ENCODE measurements at regions not wholly inside any gene's neighbourhood (a gene's known extent, or its start where the extent isn't known, plus 50 kb on each side); places are given as distances from the start of the nearest gene placed in this dataset.

DNA sequence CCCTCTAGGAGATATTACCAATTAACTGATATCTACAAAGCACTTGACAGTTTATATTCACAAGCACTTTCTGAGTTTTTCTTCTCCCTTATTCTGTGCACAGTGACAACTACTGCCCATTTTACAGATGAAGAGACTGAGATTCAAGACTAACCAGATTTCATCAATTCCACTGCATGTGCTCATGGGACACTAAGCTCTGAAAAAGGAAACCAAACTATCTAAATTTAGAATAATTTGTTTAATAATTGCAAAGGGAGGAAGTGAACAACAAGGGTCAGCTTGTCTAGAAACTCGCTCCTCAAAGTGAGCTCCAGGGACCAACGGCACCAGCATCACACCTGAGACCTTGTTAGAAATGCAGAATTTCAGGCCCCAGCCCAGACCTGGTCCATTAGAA lies 50.8 kb upstream of the MYLIP start:
- no peak overlapping the region for H3K4me3 ChIP-seq (ENCODE audit: low read length in 2 of 2)
- no peak overlapping the region for H3K27ac ChIP-seq (ENCODE audit: low read length)
- no peak overlapping the region for H3K9ac ChIP-seq (ENCODE audit: low read length in 2 of 2)
- H3K27me3 ChIP-seq (ENCODE audit: control insufficient read depth in 1 of 2, insufficient read depth in 2 of 2, low read length in 2 of 2): no peaks in the 10 kb centered on the region
- no peaks in the 10 kb centered on the region for H3K9me3 ChIP-seq (ENCODE audit: control insufficient read depth in 2 of 2, low read length in 2 of 2)
- no peaks in the 10 kb centered on the region for H3K36me3 ChIP-seq (ENCODE audit: control insufficient read depth in 2 of 2, insufficient read depth in 2 of 2, low read length in 2 of 2)
- no peaks in the 10 kb centered on the region for H3K4me1 ChIP-seq (ENCODE audit: control insufficient read depth, insufficient read depth, low read length)

DNA sequence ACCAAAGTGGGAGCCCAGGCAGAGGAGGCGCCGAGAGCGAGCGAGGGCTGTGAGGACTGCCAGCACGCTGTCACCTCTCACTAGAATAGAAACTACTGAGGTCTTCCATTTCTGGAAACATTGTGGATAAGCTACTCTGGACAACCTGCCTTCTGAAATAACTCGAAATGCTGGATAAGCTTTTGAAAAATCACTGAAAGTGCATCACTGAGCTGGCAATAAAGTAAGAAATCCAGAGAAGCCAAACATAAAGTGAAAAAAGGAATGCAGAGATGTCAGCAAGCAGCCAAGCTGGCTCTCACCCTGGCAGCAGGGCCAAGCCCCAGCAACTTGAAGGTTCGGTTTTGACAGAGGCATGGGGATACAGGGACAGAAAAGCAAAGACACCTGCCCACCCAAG lies 59.2 kb upstream of the MYLIP start:
- H3K36me3 ChIP-seq (ENCODE audit: control insufficient read depth in 2 of 2, insufficient read depth in 2 of 2, low read length in 2 of 2): no peaks in the 10 kb centered on the region
- H3K27ac ChIP-seq (ENCODE audit: low read length): no peak overlapping the region
- no peaks in the 10 kb centered on the region for H3K4me1 ChIP-seq (ENCODE audit: control insufficient read depth, insufficient read depth, low read length)
- no peaks in the 10 kb centered on the region for H3K27me3 ChIP-seq (ENCODE audit: control insufficient read depth in 1 of 2, insufficient read depth in 2 of 2, low read length in 2 of 2)
- no peaks in the 10 kb centered on the region for H3K9me3 ChIP-seq (ENCODE audit: control insufficient read depth in 2 of 2, low read length in 2 of 2)
- no peak overlapping the region for H3K9ac ChIP-seq (ENCODE audit: low read length in 2 of 2)
- no peak overlapping the region for H3K4me3 ChIP-seq (ENCODE audit: low read length in 2 of 2)

DNA sequence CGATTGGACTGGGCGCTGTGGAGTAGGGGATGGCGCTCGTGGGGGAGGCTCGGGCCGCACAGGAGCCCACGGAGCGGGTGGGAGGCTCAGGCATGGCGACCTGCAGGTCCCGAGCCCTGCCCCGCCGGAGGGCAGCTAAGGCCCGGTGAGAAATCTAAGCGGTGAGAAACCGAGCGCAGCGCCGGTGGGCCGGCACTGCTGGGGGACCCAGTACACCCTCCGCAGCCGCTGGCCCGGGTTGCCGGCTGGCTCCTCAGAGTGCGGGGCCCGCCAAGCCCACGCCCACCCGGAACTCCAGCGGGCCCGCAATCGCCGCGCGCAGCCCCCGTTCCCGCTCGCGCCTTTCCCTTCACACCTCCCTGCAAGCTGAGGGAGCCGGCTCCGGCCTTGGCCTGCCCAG lies 59.7 kb upstream of the MYLIP start:
- Histone ChIP-seq H3K4me3 (ENCODE audit: low read length in 2 of 2) (no peak overlapping the region), H3K27me3 (ENCODE audit: control insufficient read depth in 1 of 2, insufficient read depth in 2 of 2, low read length in 2 of 2) (no peaks in the 10 kb centered on the region), H3K9me3 (ENCODE audit: control insufficient read depth in 2 of 2, low read length in 2 of 2) (no peaks in the 10 kb centered on the region), H3K36me3 (ENCODE audit: control insufficient read depth in 2 of 2, insufficient read depth in 2 of 2, low read length in 2 of 2) (no peaks in the 10 kb centered on the region), H3K4me1 (ENCODE audit: control insufficient read depth, insufficient read depth, low read length) (no peaks in the 10 kb centered on the region), H3K9ac (ENCODE audit: low read length in 2 of 2) (no peak overlapping the region), H3K27ac (ENCODE audit: low read length) (no peak overlapping the region)

DNA sequence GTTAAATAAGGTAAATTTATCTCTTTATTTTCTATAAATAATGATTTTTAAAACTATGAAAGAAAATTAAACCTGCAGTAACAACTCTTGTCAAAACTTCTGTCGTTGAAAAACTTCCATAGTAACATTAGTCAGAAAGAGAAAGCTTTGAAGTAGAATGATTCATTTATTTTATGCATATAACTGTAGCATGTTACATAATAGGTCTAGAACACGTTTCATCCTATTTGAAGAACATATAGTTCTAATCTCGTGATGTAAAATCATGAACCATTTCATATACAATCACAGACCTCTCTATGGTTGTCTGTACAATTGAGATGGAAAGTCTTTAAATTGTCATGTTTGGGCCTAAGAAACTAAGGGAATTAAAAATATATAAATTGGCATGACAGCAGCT lies 61.3 kb upstream of the MYLIP start:
- Histone ChIP-seq H3K4me1 (ENCODE audit: control insufficient read depth, insufficient read depth, low read length) (no peaks in the 10 kb centered on the region), H3K9me3 (ENCODE audit: control insufficient read depth in 2 of 2, low read length in 2 of 2) (no peaks in the 10 kb centered on the region), H3K9ac (ENCODE audit: low read length in 2 of 2) (no peak overlapping the region), H3K4me3 (ENCODE audit: low read length in 2 of 2) (no peak overlapping the region), H3K27me3 (ENCODE audit: control insufficient read depth in 1 of 2, insufficient read depth in 2 of 2, low read length in 2 of 2) (no peaks in the 10 kb centered on the region), H3K27ac (ENCODE audit: low read length) (no peak overlapping the region), H3K36me3 (ENCODE audit: control insufficient read depth in 2 of 2, insufficient read depth in 2 of 2, low read length in 2 of 2) (no peaks in the 10 kb centered on the region)

DNA sequence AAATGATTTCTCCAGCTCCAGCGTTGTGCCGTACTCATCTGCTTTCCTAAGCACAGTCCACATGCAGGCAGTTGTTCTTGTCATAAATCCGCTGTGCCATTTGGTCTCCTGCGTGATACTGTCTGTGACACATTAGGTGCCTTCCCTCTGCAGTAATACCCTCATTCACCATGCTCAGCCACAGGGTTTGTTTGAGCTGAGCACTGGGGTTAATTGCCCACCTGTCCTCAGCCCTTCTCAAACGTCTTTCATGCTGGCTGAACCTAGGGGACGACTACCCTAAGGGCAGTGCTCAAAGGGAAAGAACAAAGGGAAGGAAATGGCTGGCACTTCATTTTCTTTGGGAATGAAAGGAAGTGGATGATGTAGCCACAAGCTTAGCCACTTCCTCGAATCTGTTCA lies 64.2 kb upstream of the MYLIP start:
- H3K36me3 ChIP-seq (ENCODE audit: control insufficient read depth in 2 of 2, insufficient read depth in 2 of 2, low read length in 2 of 2): no peaks in the 10 kb centered on the region
- no peaks in the 10 kb centered on the region for H3K4me1 ChIP-seq (ENCODE audit: control insufficient read depth, insufficient read depth, low read length)
- H3K9ac ChIP-seq (ENCODE audit: low read length in 2 of 2): no peak overlapping the region
- H3K27ac ChIP-seq (ENCODE audit: low read length): no peak overlapping the region
- no peaks in the 10 kb centered on the region for H3K27me3 ChIP-seq (ENCODE audit: control insufficient read depth in 1 of 2, insufficient read depth in 2 of 2, low read length in 2 of 2)
- H3K4me3 ChIP-seq (ENCODE audit: low read length in 2 of 2): no peak overlapping the region
- no peaks in the 10 kb centered on the region for H3K9me3 ChIP-seq (ENCODE audit: control insufficient read depth in 2 of 2, low read length in 2 of 2)

DNA sequence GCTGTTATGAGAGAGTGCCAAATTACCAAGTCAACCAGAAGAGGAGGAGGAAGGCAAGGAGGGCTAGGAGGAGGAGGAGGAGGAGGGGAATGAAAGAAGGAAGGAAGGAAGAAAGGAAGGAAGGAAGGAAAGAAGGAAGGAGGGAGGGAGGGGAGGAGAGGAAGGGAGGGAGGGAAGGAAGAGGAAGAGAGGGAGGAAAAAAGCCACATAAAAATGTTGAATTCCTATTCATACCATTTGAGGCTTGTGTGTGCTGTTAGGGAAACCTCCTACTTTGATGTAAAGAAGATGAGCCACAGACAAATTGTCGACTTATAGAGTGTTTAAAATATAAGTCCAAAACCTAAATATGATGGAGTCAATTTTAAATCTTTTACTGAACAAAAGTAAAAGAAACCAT lies 65.3 kb upstream of the MYLIP start:
- Histone ChIP-seq H3K9ac (ENCODE audit: low read length in 2 of 2) (no peak overlapping the region), H3K36me3 (ENCODE audit: control insufficient read depth in 2 of 2, insufficient read depth in 2 of 2, low read length in 2 of 2) (no peaks in the 10 kb centered on the region), H3K4me1 (ENCODE audit: control insufficient read depth, insufficient read depth, low read length) (no peaks in the 10 kb centered on the region), H3K27me3 (ENCODE audit: control insufficient read depth in 1 of 2, insufficient read depth in 2 of 2, low read length in 2 of 2) (no peaks in the 10 kb centered on the region), H3K9me3 (ENCODE audit: control insufficient read depth in 2 of 2, low read length in 2 of 2) (no peaks in the 10 kb centered on the region), H3K4me3 (ENCODE audit: low read length in 2 of 2) (no peak overlapping the region), H3K27ac (ENCODE audit: low read length) (no peak overlapping the region)

DNA sequence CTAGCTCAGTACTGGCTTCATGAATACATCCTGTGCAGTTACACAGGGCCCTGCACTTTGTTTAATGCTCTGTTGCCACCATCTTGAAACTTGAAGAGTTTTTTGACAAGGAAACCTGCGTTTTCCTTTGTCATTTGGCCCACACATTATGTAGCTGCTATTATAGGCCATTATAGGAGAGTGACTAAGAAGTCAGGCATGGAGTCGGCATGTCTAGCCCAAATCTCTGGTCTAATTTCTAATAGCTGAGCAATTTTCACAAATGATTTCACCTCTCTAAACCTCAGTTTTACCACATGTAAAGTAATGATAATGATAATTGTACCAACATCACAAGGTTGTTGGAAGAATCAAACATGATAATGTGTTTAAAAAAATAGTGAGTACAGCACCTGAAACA lies 67.1 kb upstream of the MYLIP start:
- Histone ChIP-seq H3K9me3 (ENCODE audit: control insufficient read depth in 2 of 2, low read length in 2 of 2) (no peaks in the 10 kb centered on the region), H3K4me1 (ENCODE audit: control insufficient read depth, insufficient read depth, low read length) (peaks cover 2% of the 10 kb centered on the region), H3K9ac (ENCODE audit: low read length in 2 of 2) (no peak overlapping the region), H3K36me3 (ENCODE audit: control insufficient read depth in 2 of 2, insufficient read depth in 2 of 2, low read length in 2 of 2) (no peaks in the 10 kb centered on the region), H3K27ac (ENCODE audit: low read length) (no peak overlapping the region), H3K27me3 (ENCODE audit: control insufficient read depth in 1 of 2, insufficient read depth in 2 of 2, low read length in 2 of 2) (no peaks in the 10 kb centered on the region), H3K4me3 (ENCODE audit: low read length in 2 of 2) (no peak overlapping the region)

DNA sequence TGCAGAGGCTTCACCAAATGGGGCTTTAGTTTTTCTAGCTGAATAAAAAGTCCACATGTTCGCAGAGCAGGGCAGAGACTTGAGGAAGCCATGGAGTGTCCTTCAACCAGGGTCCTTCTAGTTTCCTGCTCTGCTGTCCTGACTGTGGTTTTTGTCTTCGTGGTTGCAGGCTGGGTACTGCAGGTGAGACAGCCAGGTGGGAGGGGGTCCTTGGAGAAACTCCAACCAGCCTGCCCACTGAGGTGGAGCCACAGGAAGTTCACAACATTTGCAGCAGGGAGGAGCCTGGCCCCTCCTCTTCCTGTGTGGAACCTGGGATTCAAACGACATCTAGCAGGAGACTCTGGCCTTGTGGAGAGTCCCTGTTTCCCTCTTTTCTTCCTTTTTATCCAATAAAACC lies 68.8 kb upstream of the MYLIP start:
- no peaks in the 10 kb centered on the region for H3K36me3 ChIP-seq (ENCODE audit: control insufficient read depth in 2 of 2, insufficient read depth in 2 of 2, low read length in 2 of 2)
- no peak overlapping the region for H3K4me3 ChIP-seq (ENCODE audit: low read length in 2 of 2)
- H3K27ac ChIP-seq (ENCODE audit: low read length): no peak overlapping the region

DNA sequence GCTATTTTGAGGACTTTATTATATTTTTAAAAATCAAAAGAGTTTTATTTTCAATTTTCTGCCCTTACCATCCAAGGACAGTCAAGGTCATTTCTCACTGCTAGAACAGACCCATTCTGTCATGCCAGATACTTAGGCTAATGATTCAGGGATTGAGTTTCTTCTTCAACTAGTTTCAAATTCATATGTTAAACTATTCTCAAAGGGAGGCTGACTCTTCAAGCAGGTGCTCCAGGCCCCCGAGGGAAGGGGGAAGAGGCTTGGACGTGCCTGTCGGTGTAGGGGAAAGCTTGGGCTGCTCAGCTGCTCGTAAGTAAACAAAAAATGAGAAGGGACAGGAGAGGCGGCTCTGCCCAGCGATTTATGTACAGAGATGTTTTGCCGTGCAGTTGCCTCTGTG lies 69.4 kb upstream of the MYLIP start:
- H3K4me1 ChIP-seq (ENCODE audit: control insufficient read depth, insufficient read depth, low read length): peaks cover 2% of the 10 kb centered on the region
- no peaks in the 10 kb centered on the region for H3K27me3 ChIP-seq (ENCODE audit: control insufficient read depth in 1 of 2, insufficient read depth in 2 of 2, low read length in 2 of 2)
- no peaks in the 10 kb centered on the region for H3K9me3 ChIP-seq (ENCODE audit: control insufficient read depth in 2 of 2, low read length in 2 of 2)
- no peak overlapping the region for H3K4me3 ChIP-seq (ENCODE audit: low read length in 2 of 2)
- H3K9ac ChIP-seq (ENCODE audit: low read length in 2 of 2): no peak overlapping the region
- H3K36me3 ChIP-seq (ENCODE audit: control insufficient read depth in 2 of 2, insufficient read depth in 2 of 2, low read length in 2 of 2): no peaks in the 10 kb centered on the region
- no peak overlapping the region for H3K27ac ChIP-seq (ENCODE audit: low read length)

More for the DNA sequence above, 68.8 kb upstream of the MYLIP start:
- no peaks in the 10 kb centered on the region for H3K9me3 ChIP-seq (ENCODE audit: control insufficient read depth in 2 of 2, low read length in 2 of 2)
- no peak overlapping the region for H3K9ac ChIP-seq (ENCODE audit: low read length in 2 of 2)
- no peaks in the 10 kb centered on the region for H3K27me3 ChIP-seq (ENCODE audit: control insufficient read depth in 1 of 2, insufficient read depth in 2 of 2, low read length in 2 of 2)
- peaks cover 2% of the 10 kb centered on the region for H3K4me1 ChIP-seq (ENCODE audit: control insufficient read depth, insufficient read depth, low read length)

DNA sequence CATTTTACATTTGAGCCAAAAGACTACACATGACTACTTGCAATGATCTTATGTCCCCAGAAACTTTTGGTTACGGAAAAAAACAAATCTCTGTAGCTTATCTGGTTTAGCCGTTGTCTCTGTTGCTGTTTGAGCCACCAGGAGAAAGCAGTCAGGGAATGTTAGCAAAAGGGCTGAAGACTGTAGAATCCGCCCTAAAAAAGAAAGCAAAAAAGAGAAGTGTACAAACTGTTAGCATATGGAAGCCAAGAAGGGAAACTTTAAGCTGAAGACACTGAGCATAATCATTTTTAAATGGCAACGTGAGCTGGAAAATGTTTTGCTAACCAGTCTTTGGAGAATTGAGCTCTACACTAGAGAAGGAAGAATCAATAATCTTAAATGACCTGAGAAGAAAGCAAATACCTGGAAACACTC lies 69.9 kb upstream of the MYLIP start:
- H3K9ac ChIP-seq (ENCODE audit: low read length in 2 of 2): no peak overlapping the region
- peaks cover 2% of the 10 kb centered on the region for H3K4me1 ChIP-seq (ENCODE audit: control insufficient read depth, insufficient read depth, low read length)
- no peak overlapping the region for H3K27ac ChIP-seq (ENCODE audit: low read length)
- H3K36me3 ChIP-seq (ENCODE audit: control insufficient read depth in 2 of 2, insufficient read depth in 2 of 2, low read length in 2 of 2): no peaks in the 10 kb centered on the region
- no peak overlapping the region for H3K4me3 ChIP-seq (ENCODE audit: low read length in 2 of 2)
- no peaks in the 10 kb centered on the region for H3K27me3 ChIP-seq (ENCODE audit: control insufficient read depth in 1 of 2, insufficient read depth in 2 of 2, low read length in 2 of 2)
- no peaks in the 10 kb centered on the region for H3K9me3 ChIP-seq (ENCODE audit: control insufficient read depth in 2 of 2, low read length in 2 of 2)

DNA sequence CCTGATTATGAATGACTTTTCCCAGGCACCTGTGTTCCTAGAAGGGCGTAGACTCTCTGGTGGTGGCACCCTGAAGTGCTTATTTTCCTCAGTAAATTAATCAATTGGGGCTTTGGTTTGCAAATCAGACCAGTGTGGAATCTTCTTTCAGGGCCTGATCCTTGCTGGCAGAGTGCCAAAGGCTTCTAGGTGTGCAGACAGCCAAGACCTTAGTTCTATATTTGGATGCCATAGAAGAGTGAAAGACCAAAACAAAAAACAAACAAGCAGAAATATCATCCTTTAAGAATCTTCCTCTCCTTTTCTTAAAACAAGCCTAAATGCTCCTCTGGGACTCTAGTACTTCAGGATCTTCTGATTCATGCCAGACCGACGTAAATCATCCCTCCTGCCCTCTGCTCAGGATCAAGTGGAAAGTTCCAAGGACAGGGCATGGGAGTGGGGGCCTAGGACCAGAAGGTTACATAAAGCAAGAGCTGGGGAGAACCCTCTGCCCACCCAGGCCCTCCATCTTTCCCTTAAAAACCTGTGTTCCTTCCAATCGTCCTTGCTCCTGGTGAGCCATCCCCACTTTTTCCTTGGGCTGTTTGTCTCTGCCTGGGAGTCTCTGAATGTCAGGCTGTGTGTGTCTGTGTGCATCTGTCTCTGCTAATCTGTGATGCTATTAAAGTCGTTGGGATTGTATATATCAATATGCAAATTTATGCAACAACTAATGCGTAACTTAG lies 70.5 kb upstream of the MYLIP start:
- H3K4me3 ChIP-seq (ENCODE audit: low read length in 2 of 2): no peak overlapping the region
- no peak overlapping the region for H3K9ac ChIP-seq (ENCODE audit: low read length in 2 of 2)
- H3K4me1 ChIP-seq (ENCODE audit: control insufficient read depth, insufficient read depth, low read length): peaks cover 2% of the 10 kb centered on the region
- no peak overlapping the region for H3K27ac ChIP-seq (ENCODE audit: low read length)
- H3K36me3 ChIP-seq (ENCODE audit: control insufficient read depth in 2 of 2, insufficient read depth in 2 of 2, low read length in 2 of 2): no peaks in the 10 kb centered on the region
- no peaks in the 10 kb centered on the region for H3K27me3 ChIP-seq (ENCODE audit: control insufficient read depth in 1 of 2, insufficient read depth in 2 of 2, low read length in 2 of 2)
- no peaks in the 10 kb centered on the region for H3K9me3 ChIP-seq (ENCODE audit: control insufficient read depth in 2 of 2, low read length in 2 of 2)

Data from stomach smooth muscle (tissue), 2 donors.